Stimulated activated effector memory CD8-positive, alpha-beta T cell treated with anti-CD3 and anti-CD28 coated beads, Interleukin-12 subunit alpha, Interleukin-12 subunit beta, amount 100 ng/mL, for 72 hours (primary cell): ENCODE measurements at regions not wholly inside any gene's neighbourhood (a gene's known extent, or its start where the extent isn't known, plus 50 kb on each side); places are given as distances from the start of the nearest gene placed in this dataset.

ENCODE experiments used
- ATAC-seq: fragments of 150-1000 bp; cut with Tn5 transposase; 2 replicates; pipeline ENCODE4 v1.10.0; 2021
- DNase-seq, 2 donors: peaks; one replicate each; pipeline ENCODE4 v3.0.0; 2021 to 2022; ENCODE audit warnings: low spot score in 2 of 2
- H3K27ac Mint-ChIP-seq: one replicate; pipeline ENCODE4 v1.8.0; 2022; ENCODE audit warnings: mild to moderate bottlenecking, mixed read lengths
- H3K36me3 Mint-ChIP-seq: one replicate; pipeline ENCODE4 v1.8.0; 2022; ENCODE audit warnings: mild to moderate bottlenecking, mixed read lengths
- H3K4me1 Mint-ChIP-seq: one replicate; pipeline ENCODE4 v1.8.0; 2022; ENCODE audit warnings: mixed read lengths
- H3K4me3 Mint-ChIP-seq: one replicate; pipeline ENCODE4 v1.8.0; 2022; ENCODE audit warnings: mild to moderate bottlenecking, mixed read lengths
- H3K9me3 Mint-ChIP-seq: one replicate; pipeline ENCODE4 v1.8.0; 2022; ENCODE audit warnings: mixed read lengths

GRCh38 chr2:236946871-236947270 lies 138.8 kb upstream of the COPS8 start:
- no peaks in the 10 kb centered on the region for H3K36me3 Mint-ChIP-seq
- ATAC-seq = no peak
- no peak for DNase-seq
- no peak overlapping the region for H3K4me3 Mint-ChIP-seq
- no peak overlapping the region for H3K27ac Mint-ChIP-seq
- no peaks in the 10 kb centered on the region for H3K9me3 Mint-ChIP-seq
- no peaks in the 10 kb centered on the region for H3K4me1 Mint-ChIP-seq

- Mint-ChIP-seq H3K4me3 (no peak overlapping the region), H3K9me3 (no peaks in the 10 kb centered on the region), H3K36me3 (no peaks in the 10 kb centered on the region), H3K27ac (no peak overlapping the region), H3K4me1 (no peaks in the 10 kb centered on the region)
- ATAC-seq (no peak), DNase-seq (no peak)
Measured at GRCh38 chr2:236947294-236947693, 138.4 kb upstream of the COPS8 start.

- no peak for DNase-seq
- H3K4me3 Mint-ChIP-seq = no peak overlapping the region
- H3K4me1 Mint-ChIP-seq = no peaks in the 10 kb centered on the region
- ATAC-seq = no peak
- no peaks in the 10 kb centered on the region for H3K9me3 Mint-ChIP-seq
- H3K27ac Mint-ChIP-seq = no peak overlapping the region
- no peaks in the 10 kb centered on the region for H3K36me3 Mint-ChIP-seq
Measured at GRCh38 chr2:236947896-236948295, 137.8 kb upstream of the COPS8 start.

- no peak for DNase-seq
- H3K4me1 Mint-ChIP-seq = no peaks in the 10 kb centered on the region
- H3K9me3 Mint-ChIP-seq = no peaks in the 10 kb centered on the region
- H3K36me3 Mint-ChIP-seq = no peaks in the 10 kb centered on the region
- no peak overlapping the region for H3K4me3 Mint-ChIP-seq
- peak; percentile 13 for ATAC-seq
- no peak overlapping the region for H3K27ac Mint-ChIP-seq
Measured at GRCh38 chr2:236949089-236949905, 136.4 kb upstream of the COPS8 start.

- H3K27ac Mint-ChIP-seq = no peak overlapping the region
- no peaks in the 10 kb centered on the region for H3K36me3 Mint-ChIP-seq
- no peak for DNase-seq
- no peak for ATAC-seq
- no peaks in the 10 kb centered on the region for H3K4me1 Mint-ChIP-seq
- H3K4me3 Mint-ChIP-seq = no peak overlapping the region
- H3K9me3 Mint-ChIP-seq = no peaks in the 10 kb centered on the region
Measured at GRCh38 chr2:236951830-236952475, 133.7 kb upstream of the COPS8 start.

- DNase-seq = no peak
- Mint-ChIP-seq H3K9me3 (no peaks in the 10 kb centered on the region), H3K4me1 (no peaks in the 10 kb centered on the region), H3K36me3 (no peaks in the 10 kb centered on the region), H3K27ac (no peak overlapping the region), H3K4me3 (no peak overlapping the region)
- ATAC-seq = no peak
Measured at GRCh38 chr2:236954641-236955040, 131.0 kb upstream of the COPS8 start.

- ATAC-seq (no peak), DNase-seq (no peak)
- Mint-ChIP-seq H3K4me3 (no peak overlapping the region), H3K9me3 (no peaks in the 10 kb centered on the region), H3K36me3 (no peaks in the 10 kb centered on the region), H3K4me1 (no peaks in the 10 kb centered on the region), H3K27ac (no peak overlapping the region)
Measured at GRCh38 chr2:236955521-236956030, 130.1 kb upstream of the COPS8 start.

- DNase-seq (no peak), ATAC-seq (peak; percentile 78)
- Mint-ChIP-seq H3K27ac (no peak overlapping the region), H3K4me3 (no peak overlapping the region), H3K36me3 (no peaks in the 10 kb centered on the region), H3K4me1 (no peaks in the 10 kb centered on the region), H3K9me3 (no peaks in the 10 kb centered on the region)
Measured at GRCh38 chr2:236956031-236956618, 129.6 kb upstream of the COPS8 start.

- H3K27ac Mint-ChIP-seq = no peak overlapping the region
- no peak for ATAC-seq
Measured at GRCh38 chr2:236956641-236957040, 129.0 kb upstream of the COPS8 start.

GRCh38 chr2:236959036-236959435 lies 126.7 kb upstream of the COPS8 start:
- Mint-ChIP-seq H3K27ac (no peak overlapping the region), H3K36me3 (no peaks in the 10 kb centered on the region), H3K4me1 (no peaks in the 10 kb centered on the region), H3K9me3 (no peaks in the 10 kb centered on the region), H3K4me3 (no peak overlapping the region)
- DNase-seq (no peak), ATAC-seq (no peak)

More at GRCh38 chr2:236956641-236957040, 129.0 kb upstream of the COPS8 start:
- H3K36me3 Mint-ChIP-seq = no peaks in the 10 kb centered on the region
- no peak for DNase-seq
- no peaks in the 10 kb centered on the region for H3K9me3 Mint-ChIP-seq
- H3K4me3 Mint-ChIP-seq = no peak overlapping the region
- no peaks in the 10 kb centered on the region for H3K4me1 Mint-ChIP-seq

GRCh38 chr2:236959876-236960275 lies 125.8 kb upstream of the COPS8 start:
- H3K36me3 Mint-ChIP-seq = no peaks in the 10 kb centered on the region
- no peak overlapping the region for H3K27ac Mint-ChIP-seq
- no peak for DNase-seq
- H3K4me1 Mint-ChIP-seq = no peaks in the 10 kb centered on the region
- H3K4me3 Mint-ChIP-seq = no peak overlapping the region
- H3K9me3 Mint-ChIP-seq = no peaks in the 10 kb centered on the region
- no peak for ATAC-seq

- no peak for DNase-seq
- no peaks in the 10 kb centered on the region for H3K9me3 Mint-ChIP-seq
- no peaks in the 10 kb centered on the region for H3K4me1 Mint-ChIP-seq
- H3K36me3 Mint-ChIP-seq = no peaks in the 10 kb centered on the region
- no peak overlapping the region for H3K27ac Mint-ChIP-seq
- ATAC-seq = no peak
- no peak overlapping the region for H3K4me3 Mint-ChIP-seq
Measured at GRCh38 chr2:236960531-236960930, 125.2 kb upstream of the COPS8 start.

GRCh38 chr2:236962816-236963215 lies 122.9 kb upstream of the COPS8 start:
- H3K27ac Mint-ChIP-seq = no peak overlapping the region
- peaks cover 14% of the 10 kb centered on the region for H3K4me1 Mint-ChIP-seq
- H3K4me3 Mint-ChIP-seq = no peak overlapping the region
- ATAC-seq = no peak
- H3K36me3 Mint-ChIP-seq = no peaks in the 10 kb centered on the region
- DNase-seq = no peak
- no peaks in the 10 kb centered on the region for H3K9me3 Mint-ChIP-seq

GRCh38 chr2:236963631-236964182 lies 122.0 kb upstream of the COPS8 start:
- Mint-ChIP-seq H3K9me3 (no peaks in the 10 kb centered on the region), H3K36me3 (no peaks in the 10 kb centered on the region), H3K27ac (no peak overlapping the region), H3K4me3 (no peak overlapping the region), H3K4me1 (peaks cover 18% of the 10 kb centered on the region)
- DNase-seq (no peak), ATAC-seq (no peak)

- Mint-ChIP-seq H3K4me3 (no peak overlapping the region), H3K27ac (no peak overlapping the region), H3K9me3 (no peaks in the 10 kb centered on the region), H3K36me3 (no peaks in the 10 kb centered on the region), H3K4me1 (peaks cover 21% of the 10 kb centered on the region)
- DNase-seq (no peak), ATAC-seq (no peak)
Measured at GRCh38 chr2:236964291-236964690, 121.4 kb upstream of the COPS8 start.
